NCI-H345 (cell line): ENCODE measurements at regions not wholly inside any gene's neighbourhood (a gene's known extent, or its start where the extent isn't known, plus 50 kb on each side); places are given as distances from the start of the nearest gene placed in this dataset.
"Not testable (repeated sequence)": the region's sequence is repeated elsewhere in the genome, so short reads cannot be mapped to it uniquely, and the experiment has no call there.

Experiments
- DNase-seq: peaks from one replicate; lab custom pipeline; 2025; lab: John Stamatoyannopoulos, UW

DNA sequence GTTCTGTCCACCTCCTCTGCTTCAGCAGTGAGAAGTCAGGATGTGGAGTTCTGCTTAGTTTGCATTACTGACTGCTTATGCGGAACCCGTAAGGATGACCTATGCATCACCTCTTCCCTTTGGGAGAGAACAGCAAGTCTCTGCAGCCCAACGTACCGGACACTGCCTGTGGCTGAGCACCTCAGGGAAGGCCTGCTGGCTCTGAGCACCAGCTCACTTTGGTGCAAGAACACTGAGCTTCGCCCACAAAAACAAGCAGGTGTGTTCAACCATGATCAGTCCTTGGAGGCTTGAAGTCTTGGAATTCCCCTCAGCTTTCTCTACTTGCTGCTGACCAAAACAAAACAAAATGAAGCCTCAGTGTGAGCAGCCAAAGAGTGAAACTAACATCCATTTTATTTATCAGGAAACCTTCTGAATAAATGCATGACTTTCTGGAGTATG, 52.7 kb upstream of the NCK2 start:
- DNase-seq = no peak

DNA sequence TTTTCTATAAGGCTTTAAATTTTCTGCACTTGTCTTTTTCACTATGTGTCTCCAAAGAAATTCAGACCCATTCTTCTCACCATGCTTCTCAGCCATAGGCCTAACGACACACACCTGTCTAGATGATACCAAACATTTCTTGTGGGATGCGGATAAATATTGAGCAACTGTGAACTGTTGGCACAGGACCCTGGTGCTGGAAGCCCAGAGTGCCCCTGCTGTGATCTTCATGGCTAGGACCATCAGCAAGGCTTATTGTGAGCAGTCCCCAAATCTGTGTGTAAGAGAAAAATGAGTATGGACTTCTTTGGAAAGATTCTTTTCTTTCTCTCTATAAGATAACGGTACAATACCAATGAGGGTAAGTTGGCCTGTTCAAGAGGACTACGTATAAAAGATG, 54.1 kb upstream of the NCK2 start:
- no peak for DNase-seq

DNA sequence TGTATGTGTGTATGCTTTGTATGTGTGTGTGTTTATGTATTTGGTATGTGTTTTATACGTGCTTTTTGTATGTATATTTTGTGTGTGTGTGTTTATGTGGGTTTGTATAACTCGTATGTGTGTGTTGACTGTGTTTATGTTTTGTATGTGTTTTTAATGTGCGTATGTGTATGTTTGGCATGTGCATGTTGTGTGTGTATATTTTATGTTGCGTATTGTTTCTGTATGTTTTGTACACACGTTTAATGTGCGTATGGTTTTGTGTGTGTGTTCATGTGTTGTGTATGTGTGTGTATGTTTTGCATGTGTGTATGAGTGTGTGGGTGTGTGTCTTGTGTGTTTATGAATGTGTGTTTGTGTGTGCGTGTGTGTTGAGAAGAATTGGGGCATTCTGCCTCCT, 55.2 kb upstream of the NCK2 start:
- DNase-seq = no peak

DNA sequence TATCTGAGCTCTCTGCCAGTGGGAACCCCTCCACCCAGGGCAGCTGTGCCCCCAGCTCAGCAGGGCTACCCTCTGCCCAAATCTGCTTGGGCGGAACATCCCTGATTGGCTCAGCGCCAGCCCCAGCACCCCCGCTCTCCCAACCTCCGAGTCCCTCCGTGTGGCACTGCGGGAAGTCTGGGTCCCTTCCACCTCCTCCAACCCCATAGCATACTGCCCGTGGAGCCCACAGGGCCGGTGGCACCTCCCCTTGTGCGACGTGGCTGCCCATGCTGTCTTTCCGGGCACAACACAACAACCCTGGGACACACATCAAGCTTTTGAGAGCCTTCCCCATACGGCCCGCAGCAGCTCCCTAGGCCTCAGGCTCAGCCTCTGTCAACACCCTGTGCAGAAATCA, 55.8 kb upstream of the NCK2 start:
- no peak for DNase-seq

DNA sequence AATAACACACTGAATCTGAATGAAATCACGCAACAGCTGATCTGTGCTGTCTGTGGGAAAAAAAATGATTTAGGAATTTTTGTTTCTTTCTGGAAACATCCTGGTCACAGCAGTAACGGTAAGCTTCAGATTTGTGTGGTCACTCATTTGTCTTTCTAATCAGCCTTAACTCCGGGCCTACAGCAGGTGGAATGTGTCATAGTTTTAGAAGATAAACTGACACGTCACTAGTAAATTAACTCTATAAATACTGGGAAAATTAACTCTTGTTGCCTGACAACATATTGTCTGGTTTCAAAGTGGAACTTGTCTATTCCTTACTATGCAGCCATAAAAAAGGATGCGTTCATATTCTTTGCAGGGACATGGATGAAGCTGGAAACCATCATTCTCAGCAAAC, 58.1 kb upstream of the NCK2 start:
- no peak for DNase-seq

DNA sequence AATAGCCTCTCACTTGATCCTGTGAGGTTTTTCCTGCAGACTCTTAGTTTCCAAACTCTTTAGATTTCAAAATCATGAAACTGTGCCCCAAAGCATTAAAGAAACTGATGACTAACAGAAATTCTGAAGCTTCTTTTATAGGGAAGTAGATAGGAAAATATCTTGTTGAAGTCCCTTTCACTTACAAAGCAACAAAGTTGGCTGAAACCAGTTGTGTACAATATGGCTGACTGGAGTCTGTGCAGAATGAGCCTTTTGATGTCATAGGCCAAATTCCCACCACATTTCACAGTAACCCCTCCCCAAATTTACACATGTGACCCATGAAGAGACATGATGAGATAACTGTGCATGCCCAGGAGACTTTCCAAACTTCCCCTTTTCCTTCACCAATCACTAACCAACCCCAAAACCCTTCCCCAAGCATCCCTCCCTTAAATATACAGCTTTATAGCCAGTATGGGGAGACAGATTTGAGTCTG, 61.7 kb upstream of the NCK2 start:
- no peak for DNase-seq

DNA sequence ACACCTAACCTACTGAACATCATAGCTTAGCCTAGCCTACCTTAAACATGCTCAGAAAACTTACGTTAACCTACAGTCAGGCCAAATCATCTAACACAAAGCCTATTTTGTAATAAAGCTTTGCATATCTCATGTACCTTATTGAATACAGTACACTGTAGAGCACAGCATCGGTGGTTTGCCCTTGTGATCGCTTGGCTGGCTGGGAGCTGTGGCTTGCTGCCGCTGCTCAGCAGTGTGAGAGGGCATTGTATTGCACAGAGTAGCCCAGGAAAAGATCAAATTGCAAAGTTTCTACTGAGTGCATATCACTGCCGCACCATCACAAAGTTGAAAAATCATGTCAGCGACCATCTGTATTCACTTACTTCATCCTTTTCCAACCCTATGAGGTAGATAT, 62.3 kb upstream of the NCK2 start:
- DNase-seq = no peak

DNA sequence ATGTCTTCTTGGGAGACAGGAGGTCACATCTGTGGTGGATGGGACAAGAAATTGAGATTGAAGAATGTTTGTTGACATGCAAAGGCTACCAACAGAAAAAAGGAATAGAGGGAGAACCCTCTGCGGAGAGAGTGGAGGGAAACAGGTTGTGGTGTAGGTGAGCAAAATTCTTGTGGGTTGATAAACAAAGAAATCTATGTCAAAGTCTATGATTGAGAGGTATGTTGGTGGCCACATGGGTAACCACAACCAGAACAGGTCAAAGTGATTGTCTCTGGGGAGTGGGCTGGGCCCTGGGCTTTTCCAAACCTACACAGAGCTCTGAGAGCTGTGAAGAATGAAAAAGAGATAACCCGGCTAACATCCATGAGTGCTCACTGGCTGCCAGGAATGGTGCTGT, 62.8 kb upstream of the NCK2 start:
- DNase-seq = no peak

DNA sequence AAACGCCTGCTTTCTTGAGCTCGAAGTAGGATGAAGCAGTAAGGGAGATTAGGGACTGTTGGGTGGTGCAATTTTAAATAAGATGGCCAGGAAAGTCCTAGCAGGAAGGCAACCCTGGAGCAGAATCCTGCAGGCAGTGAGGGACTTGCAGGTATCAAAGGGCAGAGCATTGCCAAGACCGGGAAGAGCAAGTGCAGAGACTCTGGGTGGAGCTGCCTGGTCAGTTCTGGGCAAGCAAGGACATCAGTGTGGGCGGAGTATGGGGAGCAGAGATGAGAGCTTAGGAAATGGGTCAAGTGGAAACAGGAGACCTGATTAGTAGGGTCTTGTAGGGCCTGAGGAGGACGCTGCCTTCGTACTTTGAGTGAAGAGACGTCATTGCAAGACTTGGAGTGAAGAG, 64.4 kb upstream of the NCK2 start:
- no peak for DNase-seq

DNA sequence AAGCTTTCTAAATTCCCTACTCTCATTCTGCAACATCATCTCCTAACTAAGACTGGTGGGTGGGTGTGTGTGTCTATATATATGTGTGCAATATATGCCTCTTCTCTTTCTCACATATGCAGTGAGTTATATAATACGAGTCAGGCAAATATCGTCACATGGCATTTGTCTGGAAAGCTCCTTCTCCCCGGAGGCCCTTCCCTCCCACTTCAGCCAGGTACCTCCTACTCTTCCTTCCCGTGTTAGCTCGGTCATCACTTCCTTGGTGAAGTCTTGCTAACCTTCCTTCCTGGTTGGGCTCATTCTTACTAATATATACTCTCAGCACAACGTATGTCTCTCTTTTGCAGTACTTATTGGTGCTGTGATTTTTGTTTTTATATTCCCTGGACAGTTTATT, 66.4 kb upstream of the NCK2 start:
- DNase-seq = no peak

DNA sequence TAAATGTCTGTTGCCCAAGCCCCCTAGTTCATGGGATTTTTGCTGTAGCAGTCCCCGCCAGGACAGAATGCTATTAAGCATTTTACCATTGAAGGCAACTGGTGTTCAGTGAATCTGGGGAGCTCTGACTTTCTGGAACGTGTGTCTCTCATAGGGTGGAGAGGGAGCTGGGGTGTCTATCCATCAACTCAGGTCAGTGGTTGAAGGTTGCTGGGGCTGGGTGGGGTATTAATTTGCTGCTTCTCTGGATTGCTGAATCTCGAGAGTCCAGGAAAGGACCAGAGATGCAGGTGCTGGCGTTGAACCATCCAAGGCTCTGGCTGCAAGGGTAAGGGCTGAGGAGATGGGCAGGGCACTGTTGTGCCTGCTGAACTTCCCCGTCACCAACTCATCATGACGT, 66.8 kb upstream of the NCK2 start:
- no peak for DNase-seq

DNA sequence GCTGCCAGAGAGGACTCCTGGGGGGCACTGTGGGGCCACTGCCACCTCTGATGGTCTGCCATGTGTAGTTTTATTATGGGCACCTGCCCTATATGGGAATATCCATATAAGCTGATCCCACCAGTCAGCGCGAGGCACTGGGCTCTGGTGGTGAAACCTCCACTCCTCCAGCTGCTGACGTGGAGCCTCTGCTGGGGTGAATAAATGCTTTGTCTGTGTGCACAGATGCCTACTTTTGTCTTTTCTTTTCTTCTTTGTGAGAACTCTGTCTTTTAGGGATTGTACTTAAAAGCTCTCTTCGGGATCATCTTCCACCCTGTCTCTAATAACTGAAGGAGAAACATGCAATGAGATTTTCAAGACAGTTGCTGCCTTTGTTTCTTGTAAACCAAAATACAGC, 68.9 kb upstream of the NCK2 start:
- no peak for DNase-seq

DNA sequence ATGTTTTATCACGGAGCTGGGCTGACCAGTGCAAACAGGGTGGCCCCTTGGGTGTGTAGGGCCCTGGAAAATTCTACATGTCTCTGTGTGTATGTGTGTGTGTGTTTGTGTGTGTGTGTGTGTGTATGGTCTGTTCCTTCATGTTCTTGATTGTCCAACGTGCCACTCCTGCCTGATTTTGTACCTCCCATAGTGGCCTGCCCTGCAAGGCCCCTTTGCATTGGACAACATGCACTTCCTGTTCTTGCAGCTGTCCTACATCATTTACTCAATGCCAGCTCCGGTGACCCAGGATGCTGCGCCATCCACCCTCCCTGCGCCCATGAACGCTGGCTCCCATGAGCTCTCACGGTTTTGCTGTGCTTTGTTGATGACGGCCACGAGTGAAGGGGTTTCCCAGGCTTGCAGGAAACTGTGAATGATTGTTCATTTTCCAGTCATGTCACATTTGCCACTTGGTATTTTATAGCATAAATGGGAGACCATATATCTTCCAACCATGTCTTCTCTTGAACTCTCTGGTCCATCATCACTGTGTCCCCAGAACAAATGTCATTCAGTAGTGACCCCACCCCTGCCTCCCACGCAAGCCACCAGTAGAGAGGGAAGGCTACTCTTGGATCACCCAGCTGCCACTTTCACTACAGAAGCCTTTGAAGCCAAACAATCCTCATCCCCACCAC, 69.7 kb upstream of the NCK2 start:
- no peak for DNase-seq

DNA sequence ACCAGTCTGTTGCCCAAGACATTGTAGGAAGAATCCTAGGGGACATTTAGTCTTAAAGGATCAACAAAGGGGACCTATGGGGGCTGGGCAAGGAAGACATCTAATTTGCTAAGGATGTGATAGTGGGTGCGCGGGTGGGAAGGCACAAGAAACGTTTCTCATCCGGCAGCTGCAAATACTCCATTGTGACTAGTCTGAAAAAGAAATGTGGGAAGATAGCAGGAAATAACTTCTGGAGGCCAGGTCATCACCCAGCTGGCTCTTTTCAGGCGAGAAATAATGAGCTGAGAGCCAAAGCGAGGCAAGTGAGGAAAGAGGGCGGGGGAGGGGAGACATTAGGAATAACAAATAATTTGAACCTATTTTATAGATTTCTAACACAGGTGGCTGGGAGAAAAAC, 70.3 kb upstream of the NCK2 start:
- no peak for DNase-seq

DNA sequence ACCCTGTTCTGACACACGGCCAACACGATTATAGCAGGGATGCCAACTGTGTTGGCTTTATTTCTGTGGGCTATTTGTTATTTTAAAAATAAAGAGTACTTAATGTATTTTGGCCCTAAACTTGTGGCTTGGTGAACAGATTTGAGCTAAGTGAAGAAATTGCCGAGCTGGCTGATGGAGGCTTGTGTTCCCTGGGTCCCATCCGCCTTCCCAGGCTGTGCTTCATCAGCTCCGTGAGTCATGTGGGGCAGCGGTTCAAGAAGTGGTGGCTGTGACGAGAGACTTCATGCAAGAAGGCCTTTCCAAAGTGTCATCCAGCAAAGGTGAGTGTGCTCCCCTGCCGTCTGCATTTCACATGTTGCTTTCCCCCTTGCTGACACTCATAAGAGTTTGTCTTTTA, 73.6 kb upstream of the NCK2 start:
- no peak for DNase-seq

DNA sequence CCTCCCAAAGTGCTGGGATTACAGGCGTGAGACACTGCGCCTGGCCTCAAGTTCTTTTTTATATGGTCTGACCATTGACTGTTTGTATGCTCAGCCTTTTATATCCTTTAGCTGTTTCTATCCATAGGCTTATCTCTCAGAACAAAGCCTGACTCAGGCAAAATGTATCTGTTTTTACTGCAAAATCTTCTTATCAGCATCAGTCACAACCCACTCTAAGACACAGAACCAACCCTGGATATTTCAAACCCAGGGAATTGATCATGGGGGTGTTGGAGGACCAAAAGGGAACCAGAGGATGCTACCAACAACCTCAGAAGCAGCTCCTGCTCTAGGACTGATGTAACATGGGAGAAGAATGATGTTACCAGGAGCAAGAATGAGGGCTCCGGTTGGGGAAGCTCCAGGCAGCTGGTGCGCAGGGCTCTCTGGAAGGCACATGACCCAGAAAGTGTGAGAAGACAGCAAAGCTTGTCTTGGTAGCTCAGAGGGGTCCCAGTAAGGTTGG, 75.3 kb upstream of the NCK2 start:
- DNase-seq = no peak

DNA sequence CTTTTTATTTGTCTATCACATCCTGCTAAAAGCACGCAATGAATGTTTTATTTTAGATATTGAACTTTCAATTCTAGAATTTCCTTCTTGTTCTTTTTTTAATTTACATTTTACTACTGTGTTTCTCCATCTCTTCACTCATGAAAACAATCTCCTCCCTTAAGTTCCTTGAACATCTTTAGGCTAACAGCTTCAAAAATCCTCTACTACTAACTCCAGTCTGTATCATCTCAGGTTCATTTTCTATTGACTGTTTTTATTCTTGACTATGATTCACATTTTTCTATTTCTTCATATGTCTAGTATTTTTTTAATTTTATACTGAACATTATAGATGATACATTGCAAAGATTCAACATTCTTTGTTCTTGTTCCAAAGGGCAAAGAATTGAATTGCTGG, 79.2 kb upstream of the NCK2 start:
- DNase-seq = no peak

DNA sequence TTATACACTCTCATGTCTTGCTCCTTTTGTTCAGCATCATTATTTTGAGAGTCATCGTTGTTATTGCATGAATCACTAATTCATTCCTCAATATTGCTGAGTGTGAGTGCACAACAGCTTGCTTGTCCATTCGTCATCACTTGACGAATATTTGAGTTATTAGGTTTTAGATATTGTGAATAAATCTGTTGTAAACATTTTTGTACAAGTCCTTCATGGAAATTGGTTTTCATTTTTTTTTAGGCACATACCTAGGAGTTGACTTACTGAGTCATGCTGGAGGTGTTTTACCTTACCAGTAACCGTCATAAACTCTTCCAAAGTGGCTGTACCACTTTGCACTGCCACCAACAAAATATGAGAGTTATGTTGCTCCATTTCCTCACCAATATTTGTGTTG, 84.2 kb upstream of the NCK2 start:
- DNase-seq = no peak

DNA sequence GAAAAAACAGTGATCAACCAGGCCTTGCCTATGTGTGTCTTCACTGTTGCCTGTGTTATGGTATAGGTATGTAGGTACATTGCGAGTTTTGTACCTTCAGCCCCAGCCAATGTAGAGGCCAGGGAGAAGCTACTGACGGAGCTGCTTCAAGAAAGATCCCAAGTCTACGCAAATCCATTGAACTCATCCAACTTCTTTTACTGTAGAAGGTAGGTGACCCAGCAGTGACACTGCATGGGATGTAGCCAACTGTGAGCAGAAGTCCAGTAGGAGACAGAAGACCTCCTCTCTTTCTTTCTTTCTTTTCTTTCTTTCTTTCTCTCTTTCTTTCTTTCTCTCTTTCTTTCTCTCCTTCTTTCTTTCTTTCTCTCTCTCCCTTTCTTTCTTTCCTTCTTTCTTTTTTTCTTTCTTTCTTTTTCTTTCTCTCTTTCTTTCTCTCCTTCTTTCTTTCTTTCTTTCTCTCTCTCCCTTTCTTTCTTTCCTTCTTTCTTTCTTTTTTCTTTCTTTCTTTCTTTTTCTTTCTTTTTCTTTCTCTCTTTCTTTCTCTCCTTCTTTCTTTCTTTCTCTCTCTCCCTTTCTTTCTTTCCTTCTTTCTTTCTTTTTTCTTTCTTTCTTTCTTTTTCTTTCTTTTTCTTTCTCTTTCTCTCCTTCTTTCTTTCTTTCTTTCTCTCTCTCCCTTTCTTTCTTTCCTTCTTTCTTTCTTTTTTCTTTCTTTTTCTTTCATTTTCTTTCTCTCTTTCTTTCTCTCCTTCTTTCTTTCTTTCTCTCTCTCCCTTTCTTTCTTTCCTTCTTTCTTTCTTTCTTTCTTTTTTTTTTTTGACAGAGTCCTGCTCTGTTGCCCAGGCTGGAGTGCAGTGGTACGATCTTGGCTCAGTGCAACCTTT, 88.7 kb upstream of the NCK2 start:
- not testable (repeated sequence) for DNase-seq

DNA sequence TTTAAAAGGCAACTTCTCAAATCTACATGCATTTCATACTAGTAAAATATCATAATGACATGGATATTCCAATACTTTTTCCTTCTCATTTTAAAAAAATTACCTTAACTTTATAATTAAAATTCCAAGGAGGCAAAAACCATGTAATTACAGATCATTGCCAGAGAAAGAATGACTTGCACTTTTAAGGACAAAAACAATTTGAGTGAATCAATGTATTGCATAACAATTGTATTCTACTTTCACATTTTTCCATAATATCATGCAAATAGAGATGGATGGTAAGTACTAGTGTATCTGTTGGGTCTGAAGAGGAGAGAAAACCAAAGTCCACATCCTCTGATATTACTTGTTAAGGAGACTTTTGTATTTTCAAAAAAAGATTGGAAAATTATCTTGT, 89.5 kb upstream of the NCK2 start:
- DNase-seq = no peak

DNA sequence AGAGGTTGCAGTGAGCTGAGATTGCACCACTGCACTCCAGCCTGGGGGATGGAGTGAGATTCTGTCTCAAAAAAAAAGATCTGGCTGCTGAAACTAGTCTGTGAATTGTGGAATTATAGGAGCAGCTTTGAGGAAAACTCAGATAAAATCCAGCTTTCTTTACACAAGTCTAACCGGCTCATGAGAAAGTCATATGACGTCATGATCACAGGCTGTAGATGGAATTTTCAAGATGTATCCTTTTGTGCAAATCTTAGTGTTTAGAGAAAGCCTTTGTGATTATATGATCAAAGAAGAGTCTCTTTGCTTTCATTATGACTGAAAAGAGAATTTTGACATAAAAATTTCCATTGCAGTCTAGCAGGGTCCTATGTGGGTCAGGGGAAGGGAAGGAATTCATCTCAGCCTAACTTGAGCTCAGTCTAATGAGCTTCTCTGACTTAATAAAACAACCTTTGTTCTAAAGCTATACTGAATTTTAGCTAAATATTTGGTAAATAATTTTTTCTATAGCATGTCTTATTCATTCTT, 90.2 kb upstream of the NCK2 start:
- no peak for DNase-seq

DNA sequence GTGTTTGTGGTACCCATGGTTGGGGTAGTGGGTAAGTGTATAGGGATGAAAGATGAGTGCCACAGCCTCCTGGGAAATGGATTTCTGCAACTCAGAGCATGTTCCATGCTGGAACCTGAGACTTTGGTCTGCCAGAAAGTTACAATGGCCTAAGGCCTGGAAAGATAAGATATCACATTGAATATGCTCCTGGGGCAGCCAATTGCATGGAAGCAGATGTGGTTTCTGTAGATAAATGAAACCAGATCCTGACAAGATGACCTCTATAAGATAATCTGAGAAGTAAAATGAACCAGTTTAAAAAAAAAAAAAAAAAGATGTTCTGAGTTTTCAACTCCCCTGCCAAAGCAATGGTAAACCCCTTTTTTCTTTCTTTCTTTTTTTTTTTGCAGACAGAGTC, 91.4 kb upstream of the NCK2 start:
- no peak for DNase-seq
